Natural killer cell (primary cell): ENCODE measurements at regions not wholly inside any gene's neighbourhood (a gene's known extent, or its start where the extent isn't known, plus 50 kb on each side); places are given as distances from the start of the nearest gene placed in this dataset.
"Not testable (repeated sequence)": the region's sequence is repeated elsewhere in the genome, so short reads cannot be mapped to it uniquely, and the experiment has no call there.

Experiments used
- ATAC-seq, 3 donors: fragments of 150-1000 bp in 2 of 3; fragments of 200-7000 bp in 1 of 3; cut with Tn5 transposase; 1 replicate in 1 of 3; 2 replicates in 2 of 3; pipeline ENCODE4 v1.10.0; 2021; ENCODE audit warnings: mild to moderate bottlenecking in 2 of 3, moderate library complexity in 2 of 3
- DNase-seq, 2 donors: peaks; one replicate each; pipeline versions ENCODE4 v3.0.0 to v3.0.0-alpha.2; 2013 to 2021; ENCODE audit warnings: mixed read lengths in 1 of 2
- H3K27ac ChIP-seq: one replicate; pipeline ENCODE4 v1.5.1; 2013; ENCODE audit warnings: mild to moderate bottlenecking, low read length
- H3K27me3 ChIP-seq: one replicate; pipeline ENCODE4 v1.6.1; 2013; ENCODE audit warnings: low read length; ENCODE audit not compliant: control insufficient read depth, insufficient read depth
- H3K36me3 ChIP-seq: one replicate; pipeline ENCODE4 v1.6.1; 2013; ENCODE audit warnings: low read length; ENCODE audit not compliant: control insufficient read depth, insufficient read depth
- H3K4me1 ChIP-seq: one replicate; pipeline ENCODE4 v1.6.1; 2013; ENCODE audit warnings: low read length; ENCODE audit not compliant: control insufficient read depth, insufficient read depth
- H3K4me3 ChIP-seq: one replicate; pipeline ENCODE4 v1.5.1; 2013; ENCODE audit warnings: low read length
- H3K9me3 ChIP-seq: one replicate; pipeline ENCODE4 v1.6.1; 2013; ENCODE audit warnings: low read length; ENCODE audit not compliant: control insufficient read depth, insufficient read depth
- H3K27ac Mint-ChIP-seq, 2 donors: one replicate each; pipeline ENCODE4 v1.8.0; 2022; ENCODE audit warnings: mild to moderate bottlenecking in 2 of 2, mixed read lengths in 2 of 2, moderate library complexity in 1 of 2
- H3K27me3 Mint-ChIP-seq, 2 donors: one replicate each; pipeline ENCODE4 v1.8.0; 2022; ENCODE audit warnings: low read depth in 2 of 2, mixed read lengths in 2 of 2
- H3K36me3 Mint-ChIP-seq: one replicate; pipeline ENCODE4 v1.8.0; 2022; ENCODE audit warnings: mixed read lengths
- H3K4me1 Mint-ChIP-seq, 2 donors: one replicate each; pipeline ENCODE4 v1.8.0; 2022; ENCODE audit warnings: mixed read lengths in 2 of 2
- H3K4me3 Mint-ChIP-seq: one replicate; pipeline ENCODE4 v1.8.0; 2022; ENCODE audit warnings: mild to moderate bottlenecking, moderate library complexity, mixed read lengths
- H3K9me3 Mint-ChIP-seq, 2 donors: one replicate each; pipeline ENCODE4 v1.8.0; 2022; ENCODE audit warnings: mixed read lengths in 2 of 2
- WGBS: methylation state at CpG from one replicate; pipeline ENCODE4 v1.1.7; 2013; ENCODE audit warnings: missing lambda C conversion rate; ENCODE audit not compliant: insufficient coverage; 5-methylcytosine and 5-hydroxymethylcytosine counted together
- intact Hi-C: fragments of 100-400 bp; cut with micrococcal nuclease; formaldehyde crosslinking; loops from one replicate; pipeline ENCODE4 v1.14.2; 2022
- TF ChIP-seq, protein P1 (sequence below): fragments of 200-600 bp; IDR thresholded peaks from one replicate; pipeline ENCODE4 v1.8.0; 2022; ENCODE audit warnings: antibody characterized with exemption

DNA sequence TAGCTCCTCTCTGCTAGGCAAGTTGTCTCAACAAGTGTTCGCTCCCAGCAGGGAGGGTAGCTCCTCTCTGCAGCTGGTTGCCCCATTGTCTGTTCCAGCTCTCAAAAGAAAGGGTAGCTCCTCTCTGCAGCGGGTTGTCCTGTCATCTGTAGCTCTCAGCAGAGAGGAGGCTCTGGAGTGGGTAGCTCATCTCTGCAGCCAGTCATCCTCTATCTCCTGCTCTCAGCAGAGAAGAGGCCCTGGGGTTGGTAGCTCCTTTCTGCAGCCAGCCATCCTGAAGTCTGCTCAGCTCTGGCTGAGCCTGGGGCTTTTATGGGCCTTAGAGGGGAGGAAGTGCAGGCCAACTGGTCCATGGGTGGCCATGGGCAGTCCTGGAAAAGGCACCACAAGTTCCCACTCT is 342.7 kb downstream of the PTTG2 start:
- Mint-ChIP-seq H3K4me3 (no peak overlapping the region), H3K9me3 (peaks cover 8 to 15% of the 10 kb centered on the region in 2 donors), H3K27me3 (peaks cover 0 to 2% of the 10 kb centered on the region in 2 donors), H3K27ac (no peak overlapping the region), H3K36me3 (peaks cover 23% of the 10 kb centered on the region), H3K4me1 (peaks cover 9 to 10% of the 10 kb centered on the region in 2 donors)
- Histone ChIP-seq H3K4me3 (no peak overlapping the region), H3K36me3 (no peaks in the 10 kb centered on the region), H3K9me3 (peaks cover 16% of the 10 kb centered on the region), H3K4me1 (no peaks in the 10 kb centered on the region), H3K27me3 (no peaks in the 10 kb centered on the region), H3K27ac (no peak overlapping the region)
- DNase-seq (no peak), ATAC-seq (no peak)
- intact Hi-C loops, result no loop called here
- whole genome bisulfite sequencing, result 96% methylated on average over 2 of the region's 2 CpGs
- TF ChIP-seq, protein P1, sequence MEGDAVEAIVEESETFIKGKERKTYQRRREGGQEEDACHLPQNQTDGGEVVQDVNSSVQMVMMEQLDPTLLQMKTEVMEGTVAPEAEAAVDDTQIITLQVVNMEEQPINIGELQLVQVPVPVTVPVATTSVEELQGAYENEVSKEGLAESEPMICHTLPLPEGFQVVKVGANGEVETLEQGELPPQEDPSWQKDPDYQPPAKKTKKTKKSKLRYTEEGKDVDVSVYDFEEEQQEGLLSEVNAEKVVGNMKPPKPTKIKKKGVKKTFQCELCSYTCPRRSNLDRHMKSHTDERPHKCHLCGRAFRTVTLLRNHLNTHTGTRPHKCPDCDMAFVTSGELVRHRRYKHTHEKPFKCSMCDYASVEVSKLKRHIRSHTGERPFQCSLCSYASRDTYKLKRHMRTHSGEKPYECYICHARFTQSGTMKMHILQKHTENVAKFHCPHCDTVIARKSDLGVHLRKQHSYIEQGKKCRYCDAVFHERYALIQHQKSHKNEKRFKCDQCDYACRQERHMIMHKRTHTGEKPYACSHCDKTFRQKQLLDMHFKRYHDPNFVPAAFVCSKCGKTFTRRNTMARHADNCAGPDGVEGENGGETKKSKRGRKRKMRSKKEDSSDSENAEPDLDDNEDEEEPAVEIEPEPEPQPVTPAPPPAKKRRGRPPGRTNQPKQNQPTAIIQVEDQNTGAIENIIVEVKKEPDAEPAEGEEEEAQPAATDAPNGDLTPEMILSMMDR, result no peak

DNA sequence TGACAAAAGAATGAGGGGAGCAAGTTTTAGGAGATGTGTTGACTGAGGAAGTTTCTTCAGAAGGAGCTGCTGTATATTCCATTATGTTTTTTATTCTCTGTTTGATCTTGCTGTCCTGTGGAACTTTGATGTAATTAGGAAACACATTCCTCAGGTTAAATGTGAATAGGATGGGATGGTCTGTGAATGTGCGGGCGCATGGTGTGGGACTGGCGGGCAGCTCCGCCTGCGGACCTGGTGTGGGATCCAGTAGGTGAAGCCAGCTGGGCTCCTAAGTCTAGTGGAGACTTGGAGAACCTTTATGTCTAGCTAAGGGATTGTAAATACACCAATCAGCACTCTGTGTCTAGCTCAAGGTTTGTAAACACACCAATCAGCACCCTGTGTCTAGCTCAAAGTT is 344.3 kb downstream of the PTTG2 start:
- H3K4me1 ChIP-seq, H3K4me3 ChIP-seq, H3K27me3 ChIP-seq, H3K27ac Mint-ChIP-seq, H3K4me3 Mint-ChIP-seq, H3K36me3 ChIP-seq, intact Hi-C loops, H3K27me3 Mint-ChIP-seq, H3K9me3 Mint-ChIP-seq, DNase-seq, H3K27ac ChIP-seq, H3K9me3 ChIP-seq, ATAC-seq: not testable (repeated sequence)
- WGBS, result 92% methylated on average over 5 of the region's 5 CpGs
- Mint-ChIP-seq H3K4me1 (peaks cover 11 to 12% of the 10 kb centered on the region in 2 donors), H3K36me3 (peaks cover 14% of the 10 kb centered on the region)

- no peaks in the 10 kb centered on the region for H3K9me3 Mint-ChIP-seq
- DNase-seq (peak in 1 of 2 donors; percentile 56), ATAC-seq (no peak)
- WGBS, result 10% methylated on average over 3 of the region's 3 CpGs
- peaks cover 32 to 33% of the 10 kb centered on the region in 2 donors for H3K4me1 Mint-ChIP-seq
- H3K4me3 ChIP-seq, result no peak overlapping the region
- no peak overlapping the region for H3K27ac ChIP-seq
- no peak overlapping the region for H3K4me3 Mint-ChIP-seq
- no peaks in the 10 kb centered on the region for H3K27me3 Mint-ChIP-seq
- intact Hi-C loops, result no loop called here
- no peaks in the 10 kb centered on the region for H3K36me3 Mint-ChIP-seq
- no peak overlapping the region for H3K27ac Mint-ChIP-seq
- no peaks in the 10 kb centered on the region for H3K27me3 ChIP-seq
- no peaks in the 10 kb centered on the region for H3K36me3 ChIP-seq
- TF ChIP-seq, protein P1, result no peak
- H3K9me3 ChIP-seq, result peaks cover 9% of the 10 kb centered on the region
- H3K4me1 ChIP-seq, result peaks cover 10% of the 10 kb centered on the region
These were observed 346.4 kb downstream of the PTTG2 start for GRCh38 chr4:38306482-38307071.

DNA sequence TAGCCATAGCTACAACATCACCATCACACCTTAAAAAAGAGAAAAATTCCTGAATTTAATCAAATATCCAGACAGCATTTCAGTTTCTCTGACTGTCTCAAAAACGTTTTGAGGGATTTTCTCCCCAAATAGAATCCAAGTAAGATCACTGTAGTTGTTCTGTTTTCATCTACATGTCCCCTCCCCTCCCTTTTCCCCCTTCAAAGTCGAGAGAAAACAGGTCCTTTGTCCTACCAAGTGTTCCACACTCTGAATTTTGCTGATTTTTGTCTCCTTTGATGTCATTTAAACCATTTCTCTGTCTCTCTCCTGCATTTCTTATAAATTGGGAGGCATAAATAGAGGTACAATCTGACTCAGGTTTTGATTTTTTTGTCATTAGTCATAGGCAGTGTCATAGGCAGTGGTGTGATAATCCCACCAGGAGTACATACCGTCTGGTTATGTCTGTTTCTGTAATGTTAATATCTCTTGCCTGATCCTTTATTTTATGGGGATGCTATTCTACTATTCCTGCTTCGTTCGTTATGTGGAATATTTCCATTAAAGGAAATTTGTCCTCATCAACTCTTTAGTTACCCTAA is 348.6 kb downstream of the PTTG2 start:
- H3K9me3 ChIP-seq, result no peaks in the 10 kb centered on the region
- peaks cover 13% of the 10 kb centered on the region for H3K4me1 ChIP-seq
- H3K36me3 ChIP-seq, result no peaks in the 10 kb centered on the region
- no peak overlapping the region for H3K4me3 ChIP-seq
- no peak overlapping the region for H3K27ac Mint-ChIP-seq
- DNase-seq (no peak), ATAC-seq (no peak)
- peaks cover 34 to 41% of the 10 kb centered on the region in 2 donors for H3K4me1 Mint-ChIP-seq
- intact Hi-C loops, result no loop called here
- no peaks in the 10 kb centered on the region for H3K9me3 Mint-ChIP-seq
- no peaks in the 10 kb centered on the region for H3K27me3 Mint-ChIP-seq
- H3K36me3 Mint-ChIP-seq, result no peaks in the 10 kb centered on the region
- no peak overlapping the region for H3K4me3 Mint-ChIP-seq
- WGBS, result 83% methylated on average over 5 of the region's 5 CpGs
- no peaks in the 10 kb centered on the region for H3K27me3 ChIP-seq
- TF ChIP-seq, protein P1, result no peak
- no peak overlapping the region for H3K27ac ChIP-seq
